Testis (tissue), 2 donors: ENCODE measurements at regions not wholly inside any gene's neighbourhood (a gene's known extent, or its start where the extent isn't known, plus 50 kb on each side); places are given as distances from the start of the nearest gene placed in this dataset.

Experiments used
- POLR2A ChIP-seq: fragments of 450-650 bp; IDR thresholded peaks from one replicate; pipeline ENCODE4 v1.6.1; 2017; ENCODE audit warnings: antibody characterized with exemption, mild to moderate bottlenecking, moderate library complexity
- TF ChIP-seq, protein P1 (sequence below), 3 experiments: fragments of 450-650 bp in 2 of 3; fragments of 200-600 bp in 1 of 3; sonication (generic) in 1 of 3; IDR thresholded peaks; one replicate each; pipeline ENCODE4 v1.5.1; 2016 to 2019; ENCODE audit warnings: antibody characterized with exemption in 3 of 3, mild to moderate bottlenecking in 2 of 3, moderate library complexity in 1 of 3

DNA sequence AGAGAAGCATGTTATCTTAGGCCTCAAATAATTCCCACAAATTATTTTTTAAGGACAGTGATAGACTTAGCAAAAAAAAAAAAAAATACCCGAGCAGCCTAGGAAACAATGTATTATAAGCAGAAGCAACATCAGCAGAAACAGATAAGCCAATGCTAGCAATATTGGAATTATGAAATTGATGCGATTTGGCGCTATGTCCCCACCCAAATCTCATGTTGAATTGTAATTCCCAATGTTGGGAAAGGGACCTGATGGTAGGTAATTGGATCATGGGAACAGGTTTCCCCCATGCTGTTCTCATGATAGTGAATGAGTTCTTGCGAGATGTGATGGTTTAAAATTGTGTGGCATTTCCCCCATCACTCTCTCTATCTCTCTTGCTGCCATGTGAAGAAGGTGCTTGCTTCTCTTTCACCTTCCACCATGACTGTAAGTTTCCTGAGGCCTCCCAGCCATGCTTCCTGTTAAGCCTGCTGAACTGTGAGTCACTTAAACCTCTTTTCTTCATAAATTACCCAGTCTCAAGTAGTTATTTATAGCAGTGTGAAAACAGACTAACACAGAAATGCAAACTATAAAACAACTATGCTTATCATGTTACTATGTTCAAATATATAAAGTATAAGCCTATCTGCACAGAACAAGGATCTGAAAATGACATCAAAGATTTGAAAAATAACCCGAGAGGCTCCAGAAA lies 75.6 kb upstream of the HIVEP3 start:
- TF ChIP-seq, protein P1, sequence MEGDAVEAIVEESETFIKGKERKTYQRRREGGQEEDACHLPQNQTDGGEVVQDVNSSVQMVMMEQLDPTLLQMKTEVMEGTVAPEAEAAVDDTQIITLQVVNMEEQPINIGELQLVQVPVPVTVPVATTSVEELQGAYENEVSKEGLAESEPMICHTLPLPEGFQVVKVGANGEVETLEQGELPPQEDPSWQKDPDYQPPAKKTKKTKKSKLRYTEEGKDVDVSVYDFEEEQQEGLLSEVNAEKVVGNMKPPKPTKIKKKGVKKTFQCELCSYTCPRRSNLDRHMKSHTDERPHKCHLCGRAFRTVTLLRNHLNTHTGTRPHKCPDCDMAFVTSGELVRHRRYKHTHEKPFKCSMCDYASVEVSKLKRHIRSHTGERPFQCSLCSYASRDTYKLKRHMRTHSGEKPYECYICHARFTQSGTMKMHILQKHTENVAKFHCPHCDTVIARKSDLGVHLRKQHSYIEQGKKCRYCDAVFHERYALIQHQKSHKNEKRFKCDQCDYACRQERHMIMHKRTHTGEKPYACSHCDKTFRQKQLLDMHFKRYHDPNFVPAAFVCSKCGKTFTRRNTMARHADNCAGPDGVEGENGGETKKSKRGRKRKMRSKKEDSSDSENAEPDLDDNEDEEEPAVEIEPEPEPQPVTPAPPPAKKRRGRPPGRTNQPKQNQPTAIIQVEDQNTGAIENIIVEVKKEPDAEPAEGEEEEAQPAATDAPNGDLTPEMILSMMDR (IDR thresholded peaks at IDR 0.05) = no peak
- TF ChIP-seq POLR2A = no peak
